ACC112 (cell line): ENCODE measurements at regions not wholly inside any gene's neighbourhood (a gene's known extent, or its start where the extent isn't known, plus 50 kb on each side); places are given as distances from the start of the nearest gene placed in this dataset.

ENCODE experiments used
- H2AFZ ChIP-seq: fragments of 200-600 bp; sonication (generic); one replicate; pipeline ENCODE4 v1.6.0; 2017; ENCODE audit warnings: antibody characterized with exemption, low read length; ENCODE audit not compliant: unreplicated experiment
- H3K27ac ChIP-seq: fragments of 200-600 bp; sonication (generic); 2 replicates; pipeline ENCODE4 v1.5.1; 2014; ENCODE audit warnings: low read depth, mild to moderate bottlenecking, antibody characterized with exemption, low read length, moderate library complexity
- H3K27me3 ChIP-seq: fragments of 200-600 bp; sonication (generic); 2 replicates; pipeline ENCODE4 v1.6.1; 2014; ENCODE audit warnings: mild to moderate bottlenecking, antibody characterized with exemption, low read length, moderate library complexity, mixed read lengths; ENCODE audit not compliant: insufficient read depth
- H3K36me3 ChIP-seq: fragments of 200-600 bp; sonication (generic); 2 replicates; pipeline ENCODE4 v1.6.1; 2016; ENCODE audit warnings: mild to moderate bottlenecking, antibody characterized with exemption, low read length, moderate library complexity, mixed read lengths; ENCODE audit not compliant: insufficient read depth
- H3K4me1 ChIP-seq: fragments of 200-600 bp; sonication (generic); one replicate; pipeline ENCODE4 v1.6.1; 2016; ENCODE audit warnings: low read length, mixed read lengths; ENCODE audit not compliant: insufficient read depth, unreplicated experiment, control insufficient read depth
- H3K4me3 ChIP-seq: fragments of 200-600 bp; sonication (generic); 2 replicates; pipeline ENCODE4 v1.5.1; 2014; ENCODE audit warnings: mild to moderate bottlenecking, low read depth, low read length
- H3K79me2 ChIP-seq: fragments of 200-600 bp; sonication (generic); one replicate; pipeline ENCODE4 v1.6.0; 2016; ENCODE audit warnings: low read length; ENCODE audit not compliant: control insufficient read depth, unreplicated experiment, insufficient read depth

GRCh38 chr2:41934329-41934958 is 113.4 kb upstream of the PKDCC start:
- Histone ChIP-seq H3K79me2 (no peaks in the 10 kb centered on the region), H3K27me3 (no peaks in the 10 kb centered on the region), H3K36me3 (no peaks in the 10 kb centered on the region), H3K4me3 (peak overlapping the region; percentile 10), H3K27ac (peak overlapping the region; percentile 72), H3K4me1 (peaks cover 58% of the 10 kb centered on the region), H2AFZ (peak overlapping the region; percentile 5)

- no peaks in the 10 kb centered on the region for H3K36me3 ChIP-seq
- H3K27me3 ChIP-seq = no peaks in the 10 kb centered on the region
- H3K4me1 ChIP-seq = peaks cover 58% of the 10 kb centered on the region
- H3K27ac ChIP-seq = peak overlapping the region; percentile 72
- no peak overlapping the region for H2AFZ ChIP-seq
- no peaks in the 10 kb centered on the region for H3K79me2 ChIP-seq
- no peak overlapping the region for H3K4me3 ChIP-seq
Observed at GRCh38 chr2:41935002-41935401, 112.8 kb upstream of the PKDCC start.

- Histone ChIP-seq H3K27ac (no peak overlapping the region), H3K79me2 (no peaks in the 10 kb centered on the region), H3K4me3 (no peak overlapping the region), H3K36me3 (no peaks in the 10 kb centered on the region), H2AFZ (no peak overlapping the region), H3K27me3 (no peaks in the 10 kb centered on the region), H3K4me1 (peaks cover 58% of the 10 kb centered on the region)
Observed at GRCh38 chr2:41935825-41936224, 112.0 kb upstream of the PKDCC start.

- H3K36me3 ChIP-seq = no peaks in the 10 kb centered on the region
- no peaks in the 10 kb centered on the region for H3K79me2 ChIP-seq
- H3K27me3 ChIP-seq = no peaks in the 10 kb centered on the region
- H3K27ac ChIP-seq = no peak overlapping the region
- no peak overlapping the region for H3K4me3 ChIP-seq
- H3K4me1 ChIP-seq = peaks cover 47% of the 10 kb centered on the region
- no peak overlapping the region for H2AFZ ChIP-seq
Observed at GRCh38 chr2:41936771-41937463, 110.9 kb upstream of the PKDCC start.

GRCh38 chr2:41937464-41937906 is 110.3 kb upstream of the PKDCC start:
- H3K79me2 ChIP-seq = no peaks in the 10 kb centered on the region
- H3K4me3 ChIP-seq = no peak overlapping the region
- no peaks in the 10 kb centered on the region for H3K27me3 ChIP-seq
- H3K4me1 ChIP-seq = peaks cover 42% of the 10 kb centered on the region
- no peak overlapping the region for H2AFZ ChIP-seq
- H3K27ac ChIP-seq = no peak overlapping the region
- no peaks in the 10 kb centered on the region for H3K36me3 ChIP-seq

DNA sequence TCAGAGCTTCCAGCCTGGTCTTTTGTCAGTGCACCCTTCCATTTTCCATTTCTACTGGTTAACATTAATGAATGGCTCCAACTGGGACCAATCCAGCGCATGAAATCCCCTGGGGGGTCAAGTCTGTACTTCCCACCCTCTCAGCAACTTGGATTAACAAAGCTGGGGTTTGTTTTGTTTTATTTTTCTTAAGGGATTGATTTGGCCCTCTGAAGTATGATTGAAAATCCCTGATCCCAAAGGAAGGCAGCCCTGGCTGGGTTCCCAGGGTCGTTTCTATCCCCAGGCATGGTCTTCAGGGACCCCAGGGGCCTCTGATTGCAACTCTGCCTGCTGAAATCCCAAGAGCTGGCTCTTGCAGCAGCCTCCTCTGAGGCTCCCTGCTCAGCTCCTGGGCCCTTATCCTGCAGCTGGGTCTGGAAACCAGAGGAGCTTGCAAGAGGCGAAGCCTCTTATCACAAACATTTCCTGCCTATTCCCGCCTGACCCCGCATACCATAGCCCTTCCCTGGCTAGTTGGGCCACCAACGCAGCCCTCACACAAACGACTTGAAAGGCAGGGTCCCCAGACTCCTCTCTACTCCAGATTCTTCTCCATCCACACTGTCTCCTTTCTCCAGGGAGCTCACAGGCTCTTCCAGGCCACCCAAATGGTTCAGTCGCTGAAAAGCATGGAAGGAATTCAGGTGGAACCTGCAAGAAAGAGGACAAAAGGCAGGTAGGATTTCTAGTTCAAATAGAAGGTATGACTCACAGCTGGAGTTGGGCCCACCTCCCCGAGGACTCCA is 109.7 kb upstream of the PKDCC start:
- no peak overlapping the region for H2AFZ ChIP-seq
- H3K27ac ChIP-seq = no peak overlapping the region

GRCh38 chr2:41940060-41940744 is 107.6 kb upstream of the PKDCC start:
- Histone ChIP-seq H3K27ac (no peak overlapping the region), H3K4me1 (peaks cover 19% of the 10 kb centered on the region), H3K79me2 (no peaks in the 10 kb centered on the region), H2AFZ (no peak overlapping the region), H3K4me3 (no peak overlapping the region), H3K27me3 (no peaks in the 10 kb centered on the region; the same call in 1 of the 2 replicates), H3K36me3 (no peaks in the 10 kb centered on the region)

More for the DNA sequence above, 109.7 kb upstream of the PKDCC start:
- Histone ChIP-seq H3K79me2 (no peaks in the 10 kb centered on the region), H3K36me3 (no peaks in the 10 kb centered on the region), H3K27me3 (no peaks in the 10 kb centered on the region), H3K4me1 (peaks cover 35% of the 10 kb centered on the region), H3K4me3 (no peak overlapping the region)

GRCh38 chr2:41940745-41941063 is 107.1 kb upstream of the PKDCC start:
- Histone ChIP-seq H3K36me3 (no peaks in the 10 kb centered on the region), H2AFZ (peak overlapping the region; percentile 22), H3K79me2 (no peaks in the 10 kb centered on the region), H3K4me3 (no peak overlapping the region), H3K4me1 (peaks cover 19% of the 10 kb centered on the region), H3K27ac (no peak overlapping the region), H3K27me3 (no peaks in the 10 kb centered on the region; the same call in 1 of the 2 replicates)

- Histone ChIP-seq H3K27me3 (no peaks in the 10 kb centered on the region; the same call in 1 of the 2 replicates), H3K79me2 (no peaks in the 10 kb centered on the region), H3K36me3 (no peaks in the 10 kb centered on the region), H2AFZ (no peak overlapping the region), H3K27ac (no peak overlapping the region), H3K4me3 (no peak overlapping the region), H3K4me1 (peaks cover 19% of the 10 kb centered on the region)
Observed at GRCh38 chr2:41941831-41942230, 106.0 kb upstream of the PKDCC start.

GRCh38 chr2:41942278-41942677 is 105.5 kb upstream of the PKDCC start:
- Histone ChIP-seq H3K27me3 (no peaks in the 10 kb centered on the region; the same call in 1 of the 2 replicates), H3K79me2 (no peaks in the 10 kb centered on the region), H3K36me3 (no peaks in the 10 kb centered on the region), H3K27ac (no peak overlapping the region), H3K4me3 (no peak overlapping the region), H2AFZ (no peak overlapping the region), H3K4me1 (peaks cover 14% of the 10 kb centered on the region)
